HG03045 (cell line): ENCODE measurements at regions not wholly inside any gene's neighbourhood (a gene's known extent, or its start where the extent isn't known, plus 50 kb on each side); places are given as distances from the start of the nearest gene placed in this dataset.
"Not testable (repeated sequence)": the region's sequence is repeated elsewhere in the genome, so short reads cannot be mapped to it uniquely, and the experiment has no call there.

ENCODE experiments used
- ATAC-seq: cut with Tn5 transposase; IDR thresholded peaks from one replicate; pipeline ENCODE4 v1.9.1; 2021; ENCODE audit warnings: mild to moderate bottlenecking, moderate library complexity; ENCODE audit not compliant: unreplicated experiment

- ATAC-seq = no peak
These were observed 335.2 kb downstream of the FBXW7 start for GRCh38 chr4:152200511-152201333.

- ATAC-seq = no peak
These were observed 338.7 kb downstream of the FBXW7 start for GRCh38 chr4:152197211-152197610.

- ATAC-seq = no peak
These were observed 340.0 kb downstream of the FBXW7 start for GRCh38 chr4:152195888-152196287.

- ATAC-seq = no peak
These were observed 342.8 kb downstream of the FBXW7 start for GRCh38 chr4:152193059-152193458.

- ATAC-seq = no peak
These were observed 345.0 kb downstream of the FBXW7 start for GRCh38 chr4:152190907-152191306.

GRCh38 chr4:152189451-152190179, 346.3 kb downstream of the FBXW7 start:
- peak; percentile 64 for ATAC-seq

- no peak for ATAC-seq
These were observed 347.1 kb downstream of the FBXW7 start for GRCh38 chr4:152188801-152189200.

- ATAC-seq = no peak
These were observed 348.2 kb downstream of the FBXW7 start for GRCh38 chr4:152187693-152188092.

- ATAC-seq = no peak
These were observed 349.9 kb downstream of the FBXW7 start for GRCh38 chr4:152185786-152186550.

- no peak for ATAC-seq
These were observed 354.7 kb downstream of the FBXW7 start for GRCh38 chr4:152181150-152181549.

- no peak for ATAC-seq
These were observed 355.5 kb downstream of the FBXW7 start for GRCh38 chr4:152180369-152180768.

- ATAC-seq = not testable (repeated sequence)
These were observed 358.4 kb downstream of the FBXW7 start for GRCh38 chr4:152177538-152177937.

GRCh38 chr4:152176627-152177214, 359.2 kb downstream of the FBXW7 start:
- ATAC-seq = no peak

- ATAC-seq = no peak
These were observed 360.3 kb downstream of the FBXW7 start for GRCh38 chr4:152175586-152175985.

GRCh38 chr4:152172146-152172545, 363.7 kb downstream of the FBXW7 start:
- no peak for ATAC-seq

GRCh38 chr4:152171556-152171955, 364.3 kb downstream of the FBXW7 start:
- no peak for ATAC-seq

- no peak for ATAC-seq
These were observed 366.2 kb downstream of the FBXW7 start for GRCh38 chr4:152169683-152170082.

- no peak for ATAC-seq
These were observed 366.8 kb downstream of the FBXW7 start for GRCh38 chr4:152168987-152169616.

GRCh38 chr4:152166567-152166966, 369.3 kb downstream of the FBXW7 start:
- ATAC-seq = no peak

GRCh38 chr4:152165846-152166245, 370.0 kb downstream of the FBXW7 start:
- no peak for ATAC-seq

- no peak for ATAC-seq
These were observed 370.7 kb downstream of the FBXW7 start for GRCh38 chr4:152165146-152165545.
